ENCODE measurements at regions not wholly inside any gene's neighbourhood (a gene's known extent, or its start where the extent isn't known, plus 50 kb on each side); places are given as distances from the start of the nearest gene placed in this dataset.

- TF ChIP-seq STAT1 (IDR thresholded peaks at IDR 0.05; ENCODE audit: unreplicated experiment) (no peak), NANOG (IDR thresholded peaks at IDR 0.05; ENCODE audit: borderline replicate concordance) (no peak), ZNF331 (CRISPR knock-in tag; IDR thresholded peaks at IDR 0.05; ENCODE audit: low read depth) (no peak)
Measured at GRCh38 chr11:19463976-19464375, 223.2 kb upstream of the E2F8 start (continued).

GRCh38 chr11:19460718-19461405, 220.1 kb upstream of the E2F8 start:
- DNase-seq (ENCODE audit: low spot score) (no peak), ATAC-seq (no peak)
- Histone ChIP-seq H3K9me2 (ENCODE audit: insufficient read depth) (no peaks in the 10 kb centered on the region), H3F3A (replicated peaks; ENCODE audit: low read depth) (no peaks in the 10 kb centered on the region), H3K4me1 (ENCODE audit: insufficient read depth) (peaks cover 9% of the 10 kb centered on the region), H3K4me3 (no peak overlapping the region), H3K36me3 (ENCODE audit: insufficient read depth) (no peaks in the 10 kb centered on the region), H3K79me2 (replicated peaks; ENCODE audit: insufficient read depth) (no peaks in the 10 kb centered on the region), H4K20me1 (replicated peaks; ENCODE audit: insufficient read depth) (no peaks in the 10 kb centered on the region), H3K27ac (ENCODE audit: low read depth) (no peak overlapping the region), H3K4me2 (no peak overlapping the region), H2AFZ (no peak overlapping the region), H3K27me3 (ENCODE audit: insufficient read depth) (no peaks in the 10 kb centered on the region)
- TF ChIP-seq ETS1 (IDR thresholded peaks at IDR 0.05) = no peak
- TF ChIP-seq EZH2phosphoT487 (IDR thresholded peaks at IDR 0.05; ENCODE audit: unreplicated experiment) = no peak
- TF ChIP-seq ZNF114 (CRISPR knock-in tag; IDR thresholded peaks at IDR 0.05) = no peak
- TF ChIP-seq CTCF (conservative IDR thresholded peaks at IDR 0.05; ENCODE audit: low read depth in 2 of 2) = no peak
- no peak for TF ChIP-seq STAT1 (IDR thresholded peaks at IDR 0.05; ENCODE audit: unreplicated experiment)
- TF ChIP-seq POLR2AphosphoS5 (IDR thresholded peaks at IDR 0.05; ENCODE audit: low read depth) = no peak
- no peak for TF ChIP-seq ZNF331 (CRISPR knock-in tag; IDR thresholded peaks at IDR 0.05; ENCODE audit: low read depth)
- TF ChIP-seq EZH2 (IDR thresholded peaks at IDR 0.05; ENCODE audit: low read depth, unreplicated experiment) = no peak
- no peak for TF ChIP-seq CREB1 (CRISPR knock-in tag; IDR thresholded peaks at IDR 0.05; ENCODE audit: low read depth)
- no peak for TF ChIP-seq REST (IDR thresholded peaks at IDR 0.05; ENCODE audit: unreplicated experiment)
- no peak for TF ChIP-seq NANOG (IDR thresholded peaks at IDR 0.05; ENCODE audit: borderline replicate concordance)
- TF ChIP-seq ZNF462 (CRISPR knock-in tag; IDR thresholded peaks at IDR 0.05) = no peak
- Mint-ChIP-seq H3K27me3 (ENCODE audit: insufficient read depth, low read depth, poor library complexity) (peaks cover 4% of the 10 kb centered on the region), H3K4me3 (no peak overlapping the region), H3K27ac (no peak overlapping the region), H3K4me1 (peaks cover 17% of the 10 kb centered on the region), H3K36me3 (ENCODE audit: low read depth) (no peaks in the 10 kb centered on the region), H3K9me3 (no peaks in the 10 kb centered on the region; the same call in 2 of the 3 replicates)
